ENCODE measurements at regions not wholly inside any gene's neighbourhood (a gene's known extent, or its start where the extent isn't known, plus 50 kb on each side); places are given as distances from the start of the nearest gene placed in this dataset.

DNA sequence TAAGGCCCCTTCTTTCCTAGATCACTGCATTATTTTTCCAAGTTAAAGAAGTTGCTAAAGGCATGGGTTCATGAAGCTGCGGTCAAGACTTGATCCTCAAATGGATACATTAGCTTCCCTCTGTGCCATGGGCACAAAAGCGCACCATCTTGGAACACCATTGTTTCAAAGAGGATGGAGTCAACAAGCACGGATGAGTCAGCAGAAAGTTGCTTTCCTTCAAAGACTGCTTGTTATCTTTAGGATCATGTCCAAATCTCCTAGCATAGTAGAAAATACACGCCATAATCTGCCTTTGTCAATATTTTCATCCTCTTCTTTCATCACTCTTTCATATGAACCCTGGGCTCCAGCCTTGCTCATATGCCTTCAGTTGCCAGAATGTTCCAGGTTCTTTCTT lies 226.8 kb upstream of the GATB start:
- Histone ChIP-seq H3K36me3 (ENCODE audit: insufficient read depth, low read length) (no peaks in the 10 kb centered on the region), H3K9me3 (ENCODE audit: control insufficient read depth in 1 of 2, low read length in 2 of 2) (no peaks in the 10 kb centered on the region), H3K27me3 (ENCODE audit: insufficient read depth, low read length) (no peaks in the 10 kb centered on the region), H3K27ac (ENCODE audit: low read depth, low read length) (no peak overlapping the region), H3K4me1 (ENCODE audit: insufficient read depth, low read length) (peaks cover 37% of the 10 kb centered on the region), H3K4me3 (ENCODE audit: low read length in 2 of 2) (no peak overlapping the region)
- no peaks in the 10 kb centered on the region for H3K27me3 Mint-ChIP-seq
- H3K4me1 Mint-ChIP-seq, result peaks cover 24 to 41% (median 34%) of the 10 kb centered on the region in 4 donors
- POLR2A ChIA-PET (ENCODE audit: partially characterized antibody), result no interaction called here
- H3K36me3 Mint-ChIP-seq, result no peaks in the 10 kb centered on the region
- CTCF ChIA-PET (ENCODE audit: partially characterized antibody), result no interaction called here
- intact Hi-C loops (cut with micrococcal nuclease), result no loop called here
- H3K4me3 Mint-ChIP-seq, result no peak overlapping the region
- peaks cover 0 to 4% (median 0%) of the 10 kb centered on the region in 8 donors for H3K9me3 Mint-ChIP-seq
- peak overlapping the region in 1 of 7 donors; percentile 15 for H3K27ac Mint-ChIP-seq
- no peak for DNase-seq

DNA sequence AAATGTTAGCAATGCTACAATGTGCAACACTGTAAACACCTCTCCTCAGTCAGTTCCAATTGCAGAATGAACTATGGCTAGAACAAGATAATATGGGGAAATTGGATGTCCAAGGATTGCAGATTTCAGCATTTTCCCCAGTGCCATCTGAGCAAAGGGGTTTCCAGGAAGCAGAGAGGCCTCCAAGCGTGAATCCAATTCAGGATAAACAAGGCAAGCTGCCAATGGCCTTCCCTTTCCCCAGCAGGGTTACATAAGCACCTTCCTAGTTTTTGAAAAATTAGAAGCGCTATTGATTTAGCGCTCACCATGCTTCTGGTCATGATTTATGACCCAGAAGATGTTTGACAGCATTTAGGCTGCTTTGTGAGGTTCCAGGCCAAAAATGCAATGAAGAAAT lies 223.0 kb upstream of the GATB start:
- Histone ChIP-seq H3K36me3 (ENCODE audit: insufficient read depth, low read length) (no peaks in the 10 kb centered on the region), H3K4me3 (ENCODE audit: low read length in 2 of 2) (no peak overlapping the region), H3K27ac (ENCODE audit: low read depth, low read length) (no peak overlapping the region), H3K27me3 (ENCODE audit: insufficient read depth, low read length) (no peaks in the 10 kb centered on the region), H3K4me1 (ENCODE audit: insufficient read depth, low read length) (no peaks in the 10 kb centered on the region), H3K9me3 (ENCODE audit: control insufficient read depth in 1 of 2, low read length in 2 of 2) (peaks cover 0 to 4% of the 10 kb centered on the region in 2 donors)
- intact Hi-C loops (cut with micrococcal nuclease), result no loop called here
- DNase-seq, result no peak
- no peaks in the 10 kb centered on the region for H3K27me3 Mint-ChIP-seq
- peaks cover 0 to 3% (median 0%) of the 10 kb centered on the region in 4 donors for H3K4me1 Mint-ChIP-seq
- H3K27ac Mint-ChIP-seq, result no peak overlapping the region
- no peaks in the 10 kb centered on the region for H3K36me3 Mint-ChIP-seq
- H3K9me3 Mint-ChIP-seq, result peaks cover 0 to 8% (median 2%) of the 10 kb centered on the region in 8 donors
- CTCF ChIA-PET (ENCODE audit: partially characterized antibody), result no interaction called here
- H3K4me3 Mint-ChIP-seq, result no peak overlapping the region
- POLR2A ChIA-PET (ENCODE audit: partially characterized antibody), result no interaction called here

DNA sequence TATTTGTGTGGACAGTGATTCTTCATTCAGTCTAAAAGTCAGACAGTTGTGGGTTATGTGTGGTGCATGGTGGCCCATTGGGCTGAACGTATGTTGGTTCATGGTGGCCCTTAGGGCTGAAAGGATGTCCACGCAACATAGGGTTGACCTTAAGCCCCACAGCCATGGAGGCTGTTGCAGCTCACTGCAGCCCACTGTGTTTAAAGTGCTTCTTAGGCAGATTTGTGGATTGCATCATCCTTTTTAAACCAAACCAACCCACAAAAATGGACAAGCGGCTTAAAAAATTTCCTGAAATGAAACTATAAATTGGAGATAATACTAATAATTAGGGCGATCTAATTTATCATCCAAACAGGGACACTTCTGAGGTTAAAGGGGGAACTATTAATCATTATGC lies 219.0 kb upstream of the GATB start:
- CTCF ChIA-PET (ENCODE audit: partially characterized antibody), result no interaction called here
- no peaks in the 10 kb centered on the region for H3K27me3 Mint-ChIP-seq
- intact Hi-C loops (cut with micrococcal nuclease), result no loop called here

DNA sequence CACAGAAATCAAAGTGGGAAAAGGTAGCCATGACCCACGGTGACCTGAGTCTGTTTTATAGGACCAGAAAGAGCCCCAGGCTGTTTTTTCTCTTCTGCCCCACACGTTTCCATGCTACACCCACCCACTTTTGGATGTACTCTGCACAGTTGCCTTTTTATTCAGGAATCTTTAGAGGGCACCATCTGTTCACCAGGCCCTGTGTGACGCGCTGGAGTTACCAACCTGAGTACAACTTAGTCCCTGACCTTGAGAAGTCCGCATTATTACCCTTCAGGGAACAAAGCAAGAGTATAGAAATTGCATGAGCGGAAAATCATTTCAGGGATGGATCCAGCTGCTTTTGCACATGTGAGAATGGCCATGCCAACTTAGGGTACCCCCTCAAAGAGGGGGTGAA lies 207.8 kb upstream of the GATB start:
- no peaks in the 10 kb centered on the region for H3K36me3 ChIP-seq (ENCODE audit: insufficient read depth, low read length)
- H3K27me3 Mint-ChIP-seq, result peaks cover 0 to 1% of the 10 kb centered on the region in 2 donors
- H3K4me3 Mint-ChIP-seq, result no peak overlapping the region
- H3K4me3 ChIP-seq (ENCODE audit: low read length in 2 of 2), result no peak overlapping the region
- CTCF ChIA-PET (ENCODE audit: partially characterized antibody), result no interaction called here
- peaks cover 0 to 2% (median under 1%) of the 10 kb centered on the region in 4 donors for H3K4me1 Mint-ChIP-seq
- no peaks in the 10 kb centered on the region for H3K9me3 Mint-ChIP-seq
- intact Hi-C loops (cut with micrococcal nuclease), result no loop called here
- H3K27ac Mint-ChIP-seq, result peak overlapping the region in 1 of 7 donors; percentile 42
- H3K27me3 ChIP-seq (ENCODE audit: insufficient read depth, low read length), result no peaks in the 10 kb centered on the region
- H3K9me3 ChIP-seq (ENCODE audit: control insufficient read depth in 1 of 2, low read length in 2 of 2), result no peaks in the 10 kb centered on the region
- no peaks in the 10 kb centered on the region for H3K36me3 Mint-ChIP-seq
- no peak for DNase-seq
- no peak overlapping the region for H3K27ac ChIP-seq (ENCODE audit: low read depth, low read length)
- POLR2A ChIA-PET (ENCODE audit: partially characterized antibody), result interaction anchor here (0.7 kb wide), 1 partner anchor 256 kb away, joined by 3 read pairs; no protein-coding TSS in a partner anchor
- no peaks in the 10 kb centered on the region for H3K4me1 ChIP-seq (ENCODE audit: insufficient read depth, low read length)

More for the DNA sequence above, 219.0 kb upstream of the GATB start:
- no peaks in the 10 kb centered on the region for H3K4me1 ChIP-seq (ENCODE audit: insufficient read depth, low read length)
- H3K27ac Mint-ChIP-seq, result no peak overlapping the region
- H3K9me3 ChIP-seq (ENCODE audit: control insufficient read depth in 1 of 2, low read length in 2 of 2), result peaks cover 3 to 15% of the 10 kb centered on the region in 2 donors
- H3K4me1 Mint-ChIP-seq, result no peaks in the 10 kb centered on the region
- peaks cover 16 to 19% of the 10 kb centered on the region in 2 donors for H3K36me3 Mint-ChIP-seq
- H3K4me3 Mint-ChIP-seq, result no peak overlapping the region
- H3K27me3 ChIP-seq (ENCODE audit: insufficient read depth, low read length), result no peaks in the 10 kb centered on the region
- POLR2A ChIA-PET (ENCODE audit: partially characterized antibody), result no interaction called here
- H3K9me3 Mint-ChIP-seq, result peaks cover 11 to 34% (median 24%) of the 10 kb centered on the region in 8 donors
- no peaks in the 10 kb centered on the region for H3K36me3 ChIP-seq (ENCODE audit: insufficient read depth, low read length)
- no peak for DNase-seq
- no peak overlapping the region for H3K27ac ChIP-seq (ENCODE audit: low read depth, low read length)
- no peak overlapping the region for H3K4me3 ChIP-seq (ENCODE audit: low read length in 2 of 2)

DNA sequence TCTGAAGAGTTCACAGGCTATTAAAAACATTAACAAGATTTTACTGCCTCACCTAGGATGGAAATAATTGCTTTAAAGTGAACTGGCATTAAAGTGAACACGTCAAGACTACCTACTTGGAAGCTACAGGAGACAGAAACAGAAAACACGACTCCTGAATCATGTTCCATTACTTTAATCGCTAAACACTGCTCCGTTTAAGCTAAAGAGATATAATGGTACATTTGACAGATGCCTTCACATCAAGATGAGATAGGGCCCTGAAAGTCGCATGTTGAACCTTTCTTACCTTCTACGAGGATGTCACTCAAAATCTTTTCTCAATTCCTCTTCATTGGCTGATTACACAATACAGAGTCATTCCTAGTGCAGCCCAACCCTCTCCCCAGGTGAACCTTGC lies 206.3 kb upstream of the GATB start:
- peaks cover 0 to 3% (median 0%) of the 10 kb centered on the region in 8 donors for H3K9me3 Mint-ChIP-seq
- H3K4me1 ChIP-seq (ENCODE audit: insufficient read depth, low read length), result no peaks in the 10 kb centered on the region

DNA sequence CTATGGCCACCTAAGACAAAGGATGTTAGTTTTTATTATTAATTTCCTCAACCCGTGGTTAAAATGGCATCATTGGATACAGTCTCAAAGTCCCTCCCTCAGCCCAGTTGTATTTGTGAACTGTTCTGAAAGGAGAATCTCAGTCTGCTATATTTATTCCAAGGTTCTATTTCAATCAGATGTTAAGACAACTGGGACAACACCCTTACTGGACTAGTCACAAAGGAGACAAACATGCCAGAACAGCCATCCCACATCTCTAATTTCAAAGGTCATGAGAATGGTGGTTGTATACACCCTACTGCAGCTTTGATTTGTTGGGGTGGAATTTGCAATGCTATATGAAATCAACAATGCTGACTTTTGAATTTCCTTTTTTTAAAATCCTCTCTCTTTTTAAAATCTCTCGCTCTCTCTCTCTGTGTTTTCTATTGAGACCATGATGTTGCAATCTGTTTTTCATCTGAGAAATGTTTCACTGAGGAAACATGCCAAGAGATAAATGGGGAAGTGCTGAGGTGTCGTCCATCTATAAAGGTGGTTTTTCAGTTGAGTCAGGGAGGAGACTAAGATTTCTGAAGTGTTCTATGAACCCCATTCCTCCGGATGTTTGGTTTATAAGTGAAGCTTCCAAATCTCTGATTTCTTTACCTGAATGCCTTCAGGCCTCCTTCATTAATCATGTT lies 201.5 kb upstream of the GATB start:
- H3K27me3 ChIP-seq (ENCODE audit: insufficient read depth, low read length), result no peaks in the 10 kb centered on the region
- intact Hi-C loops (cut with micrococcal nuclease), result no loop called here
- Mint-ChIP-seq H3K27ac (no peak overlapping the region), H3K4me3 (no peak overlapping the region), H3K36me3 (no peaks in the 10 kb centered on the region), H3K4me1 (peaks cover 7 to 12% (median 9%) of the 10 kb centered on the region in 4 donors), H3K9me3 (peaks cover 0 to 3% (median 0%) of the 10 kb centered on the region in 8 donors), H3K27me3 (peaks cover 0 to 7% of the 10 kb centered on the region in 2 donors)
- DNase-seq, result no peak
- POLR2A ChIA-PET (ENCODE audit: partially characterized antibody), result no interaction called here
- H3K4me3 ChIP-seq (ENCODE audit: low read length in 2 of 2), result no peak overlapping the region
- peaks cover 6% of the 10 kb centered on the region for H3K4me1 ChIP-seq (ENCODE audit: insufficient read depth, low read length)
- CTCF ChIA-PET (ENCODE audit: partially characterized antibody), result no interaction called here
- H3K36me3 ChIP-seq (ENCODE audit: insufficient read depth, low read length), result no peaks in the 10 kb centered on the region
- H3K27ac ChIP-seq (ENCODE audit: low read depth, low read length), result no peak overlapping the region
- no peaks in the 10 kb centered on the region for H3K9me3 ChIP-seq (ENCODE audit: control insufficient read depth in 1 of 2, low read length in 2 of 2)

More for the DNA sequence above, 206.3 kb upstream of the GATB start:
- ChIA-PET POLR2A (ENCODE audit: partially characterized antibody) (interaction anchor here (1.2 kb wide), 1 partner anchor 134 kb away, joined by 3 read pairs; no protein-coding TSS in a partner anchor), CTCF (ENCODE audit: partially characterized antibody) (interaction anchor here (1.2 to 1.8 kb wide), 2 partner anchors 9 to 23 kb away, joined by 4 to 5 read pairs; no protein-coding TSS in a partner anchor)
- intact Hi-C loops (cut with micrococcal nuclease), result no loop called here
- no peak overlapping the region for H3K27ac Mint-ChIP-seq
- no peak for DNase-seq
- H3K4me1 Mint-ChIP-seq, result peaks cover 0 to 2% (median under 1%) of the 10 kb centered on the region in 4 donors
- Histone ChIP-seq H3K27ac (ENCODE audit: low read depth, low read length) (no peak overlapping the region), H3K9me3 (ENCODE audit: control insufficient read depth in 1 of 2, low read length in 2 of 2) (no peaks in the 10 kb centered on the region), H3K36me3 (ENCODE audit: insufficient read depth, low read length) (no peaks in the 10 kb centered on the region), H3K4me3 (ENCODE audit: low read length in 2 of 2) (no peak overlapping the region), H3K27me3 (ENCODE audit: insufficient read depth, low read length) (no peaks in the 10 kb centered on the region)
- no peaks in the 10 kb centered on the region for H3K36me3 Mint-ChIP-seq
- H3K27me3 Mint-ChIP-seq, result peaks cover 0 to 3% of the 10 kb centered on the region in 2 donors
- H3K4me3 Mint-ChIP-seq, result no peak overlapping the region

DNA sequence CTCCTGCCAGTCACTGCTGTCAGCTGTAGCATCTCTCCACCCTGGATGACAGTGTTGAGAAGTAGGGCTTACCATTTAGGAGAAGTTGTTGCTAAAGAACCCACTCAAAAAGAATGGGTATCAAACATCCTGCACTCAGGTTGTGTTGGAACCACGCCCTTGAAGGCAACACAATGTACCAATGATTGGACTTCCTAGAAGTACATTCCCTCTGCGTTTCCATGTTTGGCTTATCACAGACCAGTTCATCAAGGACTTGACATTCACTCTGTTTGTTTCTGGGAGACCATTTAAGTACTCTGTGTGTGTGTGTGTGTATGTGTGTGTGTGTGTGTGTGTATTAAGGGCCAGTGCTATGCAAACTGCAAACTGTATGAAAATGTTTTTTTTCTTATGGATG lies 200.6 kb upstream of the GATB start:
- H3K27ac Mint-ChIP-seq, result peak overlapping the region in 1 of 7 donors; percentile 7
- Histone ChIP-seq H3K4me3 (ENCODE audit: low read length in 2 of 2) (no peak overlapping the region), H3K27me3 (ENCODE audit: insufficient read depth, low read length) (no peaks in the 10 kb centered on the region), H3K9me3 (ENCODE audit: control insufficient read depth in 1 of 2, low read length in 2 of 2) (no peaks in the 10 kb centered on the region), H3K27ac (ENCODE audit: low read depth, low read length) (no peak overlapping the region), H3K4me1 (ENCODE audit: insufficient read depth, low read length) (peaks cover 6% of the 10 kb centered on the region), H3K36me3 (ENCODE audit: insufficient read depth, low read length) (no peaks in the 10 kb centered on the region)
- no peak overlapping the region for H3K4me3 Mint-ChIP-seq
- peaks cover 0 to 3% (median 0%) of the 10 kb centered on the region in 8 donors for H3K9me3 Mint-ChIP-seq
- ChIA-PET CTCF (ENCODE audit: partially characterized antibody) (no interaction called here), POLR2A (ENCODE audit: partially characterized antibody) (no interaction called here)
- no peak for DNase-seq
- H3K4me1 Mint-ChIP-seq, result peaks cover 7 to 12% (median 9%) of the 10 kb centered on the region in 4 donors
- no peaks in the 10 kb centered on the region for H3K36me3 Mint-ChIP-seq
- peaks cover 0 to 7% of the 10 kb centered on the region in 2 donors for H3K27me3 Mint-ChIP-seq
- intact Hi-C loops (cut with micrococcal nuclease), result no loop called here

All from CD4-positive, alpha-beta memory T cell (primary cell).